ENCODE measurements at regions not wholly inside any gene's neighbourhood (a gene's known extent, or its start where the extent isn't known, plus 50 kb on each side); places are given as distances from the start of the nearest gene placed in this dataset.

- 67% methylated on average over 1 of the region's 3 CpGs for WGBS (ENCODE audit: insufficient coverage)
Observed at GRCh38 chrX:23269923-23270322, 64.7 kb upstream of the PTCHD1 start.

GRCh38 chrX:23271026-23271425 lies 63.6 kb upstream of the PTCHD1 start:
- Histone ChIP-seq H3K4me1 (ENCODE audit: control insufficient read depth, insufficient read depth, low read length) (no peaks in the 10 kb centered on the region), H3K27me3 (ENCODE audit: control insufficient read depth, insufficient read depth, low read length) (no peaks in the 10 kb centered on the region), H3K9me3 (ENCODE audit: control insufficient read depth, insufficient read depth, low read length) (no peaks in the 10 kb centered on the region), H3K36me3 (ENCODE audit: control insufficient read depth, insufficient read depth, low read length) (no peaks in the 10 kb centered on the region), H3K4me3 (ENCODE audit: low read depth, low read length) (no peak overlapping the region), H3K27ac (ENCODE audit: low read depth, low read length) (no peak overlapping the region)
- no CpG with 5 or more reads among the region's 4 CpGs for WGBS (ENCODE audit: insufficient coverage)
- DNase-seq (ENCODE audit: low read depth in 4 of 6, low spot score in 6 of 6), result no peak

More at GRCh38 chrX:23269923-23270322, 64.7 kb upstream of the PTCHD1 start:
- no peak overlapping the region for H3K4me3 ChIP-seq (ENCODE audit: low read depth, low read length)
- no peaks in the 10 kb centered on the region for H3K36me3 ChIP-seq (ENCODE audit: control insufficient read depth, insufficient read depth, low read length)
- peaks cover under 1% of the 10 kb centered on the region for H3K27me3 ChIP-seq (ENCODE audit: control insufficient read depth, insufficient read depth, low read length)
- no peak overlapping the region for H3K27ac ChIP-seq (ENCODE audit: low read depth, low read length)
- no peaks in the 10 kb centered on the region for H3K4me1 ChIP-seq (ENCODE audit: control insufficient read depth, insufficient read depth, low read length)
- no peaks in the 10 kb centered on the region for H3K9me3 ChIP-seq (ENCODE audit: control insufficient read depth, insufficient read depth, low read length)
- DNase-seq (ENCODE audit: low read depth in 4 of 6, low spot score in 6 of 6), result no peak

- Histone ChIP-seq H3K4me1 (ENCODE audit: control insufficient read depth, insufficient read depth, low read length) (no peaks in the 10 kb centered on the region), H3K9me3 (ENCODE audit: control insufficient read depth, insufficient read depth, low read length) (no peaks in the 10 kb centered on the region), H3K27me3 (ENCODE audit: control insufficient read depth, insufficient read depth, low read length) (no peaks in the 10 kb centered on the region), H3K27ac (ENCODE audit: low read depth, low read length) (no peak overlapping the region), H3K4me3 (ENCODE audit: low read depth, low read length) (no peak overlapping the region), H3K36me3 (ENCODE audit: control insufficient read depth, insufficient read depth, low read length) (no peaks in the 10 kb centered on the region)
- 97% methylated on average over 6 of the region's 10 CpGs for WGBS (ENCODE audit: insufficient coverage)
- DNase-seq (ENCODE audit: low read depth in 4 of 6, low spot score in 6 of 6), result no peak
Observed at GRCh38 chrX:23276475-23276874, 58.2 kb upstream of the PTCHD1 start.
